H1 (cell line): ENCODE measurements at regions not wholly inside any gene's neighbourhood (a gene's known extent, or its start where the extent isn't known, plus 50 kb on each side); places are given as distances from the start of the nearest gene placed in this dataset.

ENCODE experiments used
- CTCF ChIA-PET: fragments of 300-600 bp; sonication (Branson Sonifier 250); formaldehyde crosslinking; loops from one replicate; lab custom pipeline; 2021; ENCODE audit not compliant: partially characterized antibody; lab: Charles Lee
- POLR2A ChIA-PET: fragments of 300-600 bp; sonication (Branson Sonifier 250); formaldehyde crosslinking; loops from one replicate; lab custom pipeline; 2021; ENCODE audit warnings: inconsistent platforms; ENCODE audit not compliant: partially characterized antibody; lab: Charles Lee
- DNase-seq, 2 experiments: peaks; one replicate each; pipeline versions ENCODE4 v3.0.0 to v3.0.0-alpha.2; 2010 to 2022; ENCODE audit warnings: low spot score in 2 of 2, low read depth in 1 of 2, mixed read lengths in 1 of 2
- FAIRE-seq: peaks from 2 replicates; lab custom pipeline; 2011; peaks lifted over from hg19 to GRCh38; lab: Jason Lieb, UNC
- H2AFZ ChIP-seq: 2 replicates; pipeline ENCODE4 v1.8.1; 2012; ENCODE audit warnings: low read length, inconsistent platforms
- H2AK5ac ChIP-seq: 2 replicates; pipeline ENCODE4 v1.6.1; 2013; ENCODE audit warnings: low read depth, low read length
- H2BK120ac ChIP-seq: replicated peaks from 2 replicates; pipeline ENCODE3; 2013; ENCODE audit warnings: low read depth, low read length, inconsistent platforms
- H2BK12ac ChIP-seq: 2 replicates; pipeline ENCODE4 v1.6.1; 2013; ENCODE audit warnings: low read depth, low read length
- H2BK15ac ChIP-seq: 2 replicates; pipeline ENCODE4 v1.6.1; 2013; ENCODE audit warnings: low read length
- H2BK20ac ChIP-seq: 2 replicates; pipeline ENCODE4 v1.6.1; 2013; ENCODE audit warnings: low read length
- H2BK5ac ChIP-seq: 2 replicates; pipeline ENCODE4 v1.6.1; 2013; ENCODE audit warnings: low read depth, low read length
- H3K14ac ChIP-seq: 2 replicates; pipeline ENCODE4 v1.6.1; 2013; ENCODE audit warnings: inconsistent platforms; ENCODE audit not compliant: insufficient read length
- H3K18ac ChIP-seq: 2 replicates; pipeline ENCODE4 v1.6.1; 2013; ENCODE audit warnings: low read length; ENCODE audit errors: extremely low read depth
- H3K23ac ChIP-seq: 2 replicates; pipeline ENCODE4 v1.6.1; 2013; ENCODE audit warnings: inconsistent platforms; ENCODE audit not compliant: insufficient read length
- H3K23me2 ChIP-seq: 2 replicates; pipeline ENCODE4 v1.6.1; 2013; ENCODE audit warnings: low read depth, low read length
- H3K27ac ChIP-seq: 2 replicates; pipeline ENCODE4 v1.6.1; 2011; ENCODE audit warnings: low read depth, low read length, inconsistent platforms
- H3K27me3 ChIP-seq, 4 experiments: replicated peaks in 1 of 4; 1 replicate in 1 of 4; 2 replicates in 3 of 4; pipeline versions ENCODE4 v1.6.1 to v1.8.1; 2011 to 2013; ENCODE audit warnings: low read length in 3 of 4, mild to moderate bottlenecking in 3 of 4, inconsistent platforms in 2 of 4, mixed read lengths in 2 of 4, moderate library complexity in 1 of 4; ENCODE audit not compliant: control insufficient read depth in 3 of 4, insufficient read depth in 3 of 4; ENCODE audit errors: extremely low read depth in 1 of 4
- H3K36me3 ChIP-seq, 4 experiments: 2 replicates each; pipeline versions ENCODE4 v1.6.1 to v1.8.1; 2011 to 2013; ENCODE audit warnings: mild to moderate bottlenecking in 4 of 4, low read length in 3 of 4, moderate library complexity in 2 of 4, control low read depth in 1 of 4, inconsistent platforms in 1 of 4; ENCODE audit not compliant: insufficient read depth in 4 of 4, control insufficient read depth in 2 of 4
- H3K4ac ChIP-seq: replicated peaks from 2 replicates; pipeline ENCODE3; 2013; ENCODE audit warnings: low read length, low read depth, mixed read lengths, inconsistent platforms; ENCODE audit not compliant: insufficient read length
- H3K4me1 ChIP-seq, 4 experiments: replicated peaks in 1 of 4; 1 replicate in 1 of 4; 2 replicates in 3 of 4; pipeline versions ENCODE4 v1.6.1 to v1.8.1; 2011 to 2013; ENCODE audit warnings: low read length in 3 of 4, inconsistent platforms in 2 of 4, mixed read lengths in 1 of 4; ENCODE audit not compliant: insufficient read depth in 4 of 4, control insufficient read depth in 3 of 4
- H3K4me2 ChIP-seq, 2 experiments: 2 replicates each; pipeline versions ENCODE4 v1.6.1 to v1.8.1; 2011 to 2013; ENCODE audit warnings: low read depth in 2 of 2, low read length in 2 of 2, control low read depth in 1 of 2, inconsistent platforms in 1 of 2, mild to moderate bottlenecking in 1 of 2; ENCODE audit not compliant: insufficient read depth in 1 of 2
- H3K4me3 ChIP-seq, 4 experiments: fragments of 200-600, 300-600 bp in 1 of 4; sonication (generic), shearing (Covaris generic), sonication (Bioruptor Twin) in 1 of 4; 2 replicates each; pipeline versions ENCODE4 v1.5.1 to v1.8.1; 2011 to 2016; ENCODE audit warnings: low read length in 4 of 4, low read depth in 3 of 4, control low read depth in 2 of 4, inconsistent platforms in 2 of 4, mild to moderate bottlenecking in 2 of 4, mixed read lengths in 1 of 4, moderate library complexity in 1 of 4; ENCODE audit not compliant: insufficient read depth in 2 of 4; ENCODE audit errors: extremely low read depth in 1 of 4
- H3K56ac ChIP-seq: replicated peaks from 2 replicates; pipeline ENCODE3; 2013; ENCODE audit warnings: low read depth, mild to moderate bottlenecking, mixed read lengths, low read length, inconsistent platforms; ENCODE audit not compliant: insufficient read length
- H3K79me1 ChIP-seq: 2 replicates; pipeline ENCODE4 v1.6.1; 2013; ENCODE audit warnings: low read depth, low read length, control low read depth
- H3K79me2 ChIP-seq, 2 experiments: 2 replicates each; pipeline versions ENCODE4 v1.6.1 to v1.8.1; 2012 to 2013; ENCODE audit warnings: low read length in 2 of 2, mild to moderate bottlenecking in 2 of 2, inconsistent platforms in 1 of 2; ENCODE audit not compliant: insufficient read depth in 2 of 2, control insufficient read depth in 1 of 2
- H3K9ac ChIP-seq, 4 experiments: replicated peaks in 1 of 4; 1 replicate in 1 of 4; 2 replicates in 3 of 4; pipeline versions ENCODE4 v1.6.1 to v1.8.1; 2011 to 2013; ENCODE audit warnings: low read depth in 3 of 4, low read length in 3 of 4, control low read depth in 2 of 4, mild to moderate bottlenecking in 2 of 4, moderate library complexity in 2 of 4, inconsistent platforms in 1 of 4; ENCODE audit errors: extremely low read depth in 1 of 4
- H3K9me3 ChIP-seq, 2 experiments: 2 replicates each; pipeline versions ENCODE4 v1.6.1 to v1.8.1; 2012 to 2013; ENCODE audit warnings: mild to moderate bottlenecking in 2 of 2, moderate library complexity in 2 of 2, control low read depth in 1 of 2, inconsistent platforms in 1 of 2, low read depth in 1 of 2, low read length in 1 of 2, mixed read lengths in 1 of 2; ENCODE audit not compliant: insufficient read depth in 2 of 2
- H4K20me1 ChIP-seq, 2 experiments: replicated peaks in 1 of 2; 2 replicates each; pipeline versions ENCODE3 to v1.8.1; 2011 to 2013; ENCODE audit warnings: inconsistent platforms in 2 of 2, low read length in 2 of 2, mild to moderate bottlenecking in 1 of 2; ENCODE audit not compliant: insufficient read depth in 2 of 2, control insufficient read depth in 1 of 2
- H4K5ac ChIP-seq: 2 replicates; pipeline ENCODE4 v1.6.1; 2013; ENCODE audit warnings: low read length, low read depth, mixed read lengths, inconsistent platforms; ENCODE audit not compliant: insufficient read length
- H4K8ac ChIP-seq: 2 replicates; pipeline ENCODE4 v1.8.0; 2013; ENCODE audit warnings: mild to moderate bottlenecking, moderate library complexity, low read length, inconsistent platforms; ENCODE audit not compliant: insufficient read depth; ENCODE audit errors: extremely low read depth
- H4K91ac ChIP-seq: replicated peaks from 2 replicates; pipeline ENCODE3; 2013; ENCODE audit warnings: low read length, mixed read lengths, inconsistent platforms; ENCODE audit not compliant: insufficient read length
- ASH2L ChIP-seq: fragments of 200-600, 300-600 bp; sonication (generic); IDR thresholded peaks from one replicate; pipeline ENCODE4 v1.7.1; 2017; ENCODE audit warnings: low read length
- ATF3 ChIP-seq: IDR thresholded peaks from 2 replicates; pipeline ENCODE4 v1.6.1; 2011; ENCODE audit warnings: low read depth, mild to moderate bottlenecking, low read length; ENCODE audit not compliant: insufficient read depth
- BACH1 ChIP-seq: IDR thresholded peaks from 2 replicates; pipeline ENCODE4 v1.6.1; 2012; ENCODE audit warnings: low read length, improper control_type of control experiment
- CBX5 ChIP-seq: fragments of 300-800, 300-1000 bp; sonication (generic); IDR thresholded peaks from 2 replicates; pipeline ENCODE4 v1.7.1; 2016; ENCODE audit warnings: antibody characterized with exemption, low read length, low read depth
- HDAC6 ChIP-seq: IDR thresholded peaks from one replicate; pipeline ENCODE4 v1.7.1; 2012; ENCODE audit warnings: low read depth, mild to moderate bottlenecking, inconsistent platforms, low read length, moderate library complexity
- KDM1A ChIP-seq: fragments of 200-600, 300-600 bp; sonication (generic); IDR thresholded peaks from 2 replicates; pipeline ENCODE4 v1.7.1; 2016; ENCODE audit warnings: mild to moderate bottlenecking, low read length, borderline replicate concordance
- MAX ChIP-seq: IDR thresholded peaks from 2 replicates; pipeline ENCODE4 v1.6.1; 2012; ENCODE audit warnings: inconsistent platforms
- NANOG ChIP-seq: IDR thresholded peaks from 2 replicates; pipeline ENCODE4 v1.6.1; 2011; ENCODE audit warnings: low read length, low read depth, mild to moderate bottlenecking, inconsistent platforms; ENCODE audit not compliant: insufficient read depth, poor library complexity, severe bottlenecking
- NRF1 ChIP-seq: IDR thresholded peaks from 2 replicates; pipeline ENCODE4 v1.6.1; 2011; ENCODE audit warnings: mild to moderate bottlenecking, low read depth, low read length, improper control_type of control experiment
- SIRT6 ChIP-seq: IDR thresholded peaks from one replicate; pipeline ENCODE4 v1.7.1; 2012; ENCODE audit warnings: low read length, inconsistent platforms
- TEAD4 ChIP-seq: IDR thresholded peaks from 2 replicates; pipeline ENCODE4 v1.6.1; 2012; ENCODE audit warnings: low read depth, low read length, inconsistent platforms, mixed read lengths
- WGBS, 2 experiments: shearing (Covaris generic) in 1 of 2; methylation state at CpG; one replicate each; pipeline versions ENCODE4 v1.1.6 to v1.1.7; 2013 to 2015; ENCODE audit warnings: low lambda C conversion rate in 2 of 2, mixed read lengths in 2 of 2, inconsistent platforms in 1 of 2, low coverage in 1 of 2, missing lambda C conversion rate in 1 of 2; ENCODE audit not compliant: insufficient replicate concordance in 2 of 2, insufficient coverage in 1 of 2, insufficient read length in 1 of 2; ENCODE audit errors: extremely low coverage in 1 of 2, missing lambda C conversion rate in 1 of 2; 5-methylcytosine and 5-hydroxymethylcytosine counted together
- TF ChIP-seq, protein P1 (sequence below): IDR thresholded peaks from 2 replicates; pipeline ENCODE4 v1.6.1; 2012; ENCODE audit warnings: low read length, inconsistent platforms

DNA sequence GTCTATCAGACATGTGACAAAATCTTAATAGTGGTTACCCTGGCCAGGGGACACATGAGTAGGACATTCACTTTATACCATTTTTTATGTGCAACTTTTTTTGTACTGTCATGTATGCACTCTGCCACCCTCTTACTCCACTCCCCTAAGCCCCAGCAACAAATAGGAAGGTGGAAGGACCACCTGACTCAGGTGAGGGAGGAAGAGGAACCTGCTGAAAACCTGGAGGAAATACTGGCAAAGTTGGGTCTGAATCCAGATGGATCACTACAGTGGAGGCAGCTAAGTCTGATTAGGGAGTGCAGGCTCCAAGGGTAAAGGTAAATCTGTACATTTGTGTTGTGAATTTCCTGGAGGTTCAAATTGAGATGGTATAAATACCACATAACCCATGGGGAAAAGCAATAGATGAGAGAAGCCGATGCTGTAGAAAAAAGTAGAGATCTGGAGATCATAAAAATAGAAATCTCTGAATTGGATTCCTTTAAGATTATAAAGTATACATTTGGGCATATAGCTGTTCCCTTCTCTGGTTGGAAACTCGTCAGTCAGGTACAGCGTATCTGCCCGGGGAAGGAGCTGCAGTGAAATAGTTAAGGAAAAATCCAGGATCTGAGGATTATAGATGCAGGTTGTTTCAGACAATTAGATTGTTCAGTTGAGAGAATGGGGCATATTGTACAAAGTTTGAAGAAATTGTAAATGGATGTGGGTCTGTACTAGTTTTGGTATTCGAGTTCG, 52.2 kb upstream of the OR9Q1 start:
- Histone ChIP-seq H2BK15ac (no peak overlapping the region), H3K27me3 (no peaks in the 10 kb centered on the region), H3K4me1 (no peaks in the 10 kb centered on the region), H3K14ac (no peak overlapping the region), H3K56ac (no peak overlapping the region), H3K18ac (no peak overlapping the region), H2BK20ac (no peak overlapping the region), H3K79me1 (no peaks in the 10 kb centered on the region), H3K4me2 (no peak overlapping the region), H2AK5ac (no peak overlapping the region), H3K9ac (no peak overlapping the region), H3K27ac (no peak overlapping the region), H4K8ac (no peak overlapping the region), H3K23ac (no peak overlapping the region), H2BK5ac (no peak overlapping the region), H4K20me1 (no peaks in the 10 kb centered on the region), H3K4me3 (no peak overlapping the region), H2AFZ (no peak overlapping the region), H3K79me2 (no peaks in the 10 kb centered on the region), H3K36me3 (no peaks in the 10 kb centered on the region), H2BK120ac (no peak overlapping the region), H3K23me2 (no peaks in the 10 kb centered on the region), H3K4ac (no peak overlapping the region), H4K91ac (no peak overlapping the region), H4K5ac (no peak overlapping the region), H3K9me3 (no peaks in the 10 kb centered on the region), H2BK12ac (no peak overlapping the region)
- CTCF ChIA-PET, result no interaction called here
- POLR2A ChIA-PET, result no interaction called here
- no peak for FAIRE-seq
- WGBS, 2 experiments, result 88% methylated on average over 6 of the region's 6 CpGs; no CpG with 5 or more reads in 1 of the 2 experiments
- DNase-seq, result no peak
- TF ChIP-seq NANOG, result no peak
- TF ChIP-seq ASH2L, result no peak
- no peak for TF ChIP-seq MAX
- TF ChIP-seq SIRT6, result no peak
- TF ChIP-seq HDAC6, result no peak
- TF ChIP-seq KDM1A, result no peak
- no peak for TF ChIP-seq CBX5
- TF ChIP-seq NRF1, result no peak
- TF ChIP-seq ATF3, result no peak
- TF ChIP-seq, protein P1, sequence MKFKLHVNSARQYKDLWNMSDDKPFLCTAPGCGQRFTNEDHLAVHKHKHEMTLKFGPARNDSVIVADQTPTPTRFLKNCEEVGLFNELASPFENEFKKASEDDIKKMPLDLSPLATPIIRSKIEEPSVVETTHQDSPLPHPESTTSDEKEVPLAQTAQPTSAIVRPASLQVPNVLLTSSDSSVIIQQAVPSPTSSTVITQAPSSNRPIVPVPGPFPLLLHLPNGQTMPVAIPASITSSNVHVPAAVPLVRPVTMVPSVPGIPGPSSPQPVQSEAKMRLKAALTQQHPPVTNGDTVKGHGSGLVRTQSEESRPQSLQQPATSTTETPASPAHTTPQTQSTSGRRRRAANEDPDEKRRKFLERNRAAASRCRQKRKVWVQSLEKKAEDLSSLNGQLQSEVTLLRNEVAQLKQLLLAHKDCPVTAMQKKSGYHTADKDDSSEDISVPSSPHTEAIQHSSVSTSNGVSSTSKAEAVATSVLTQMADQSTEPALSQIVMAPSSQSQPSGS, result no peak
- TF ChIP-seq TEAD4, result no peak
- no peak for TF ChIP-seq BACH1
